ENCODE measurements at regions not wholly inside any gene's neighbourhood (a gene's known extent, or its start where the extent isn't known, plus 50 kb on each side); places are given as distances from the start of the nearest gene placed in this dataset.

- RAD21 ChIA-PET (ENCODE audit: unreplicated experiment): no interaction called here
- Histone ChIP-seq H3K79me2 (ENCODE audit: control insufficient read depth, insufficient read depth, low read length) (no peaks in the 10 kb centered on the region), H3K4me3 (no peak overlapping the region), H3K27ac (ENCODE audit: control insufficient read depth, insufficient read depth) (no peak overlapping the region), H2AFZ (ENCODE audit: control insufficient read depth, low read depth, low read length) (no peak overlapping the region), H4K20me1 (ENCODE audit: control insufficient read depth, insufficient read depth) (no peaks in the 10 kb centered on the region), H3K9me3 (replicated peaks; ENCODE audit: control insufficient read depth, insufficient read depth, low read length) (no peaks in the 10 kb centered on the region), H3K4me2 (ENCODE audit: control insufficient read depth, insufficient read depth) (no peak overlapping the region), H3K9ac (ENCODE audit: control insufficient read depth, insufficient read depth, low read length) (no peak overlapping the region), H3K36me3 (ENCODE audit: control insufficient read depth in 2 of 2, insufficient read depth in 2 of 2, low read length in 1 of 2) (no peaks in the 10 kb centered on the region), H3K27me3 (replicated peaks in 1 of 2; ENCODE audit: control insufficient read depth in 2 of 2, insufficient read depth in 2 of 2, low read length in 1 of 2) (no peaks in the 10 kb centered on the region), H3K4me1 (ENCODE audit: control insufficient read depth, insufficient read depth, low read length) (no peaks in the 10 kb centered on the region)
- no peak for TF ChIP-seq ZSCAN29 (IDR thresholded peaks at IDR 0.05)
- TF ChIP-seq BCL11A (IDR thresholded peaks at IDR 0.05; ENCODE audit: low read depth, low read length): no peak
- TF ChIP-seq LARP7 (IDR thresholded peaks at IDR 0.05): no peak
- TF ChIP-seq SIX5 (IDR thresholded peaks at IDR 0.05; ENCODE audit: low read depth, low read length, severe bottlenecking): no peak
- no peak for TF ChIP-seq RAD21 (IDR thresholded peaks at IDR 0.05; ENCODE audit: insufficient read depth, low read depth, low read length)
- no peak for TF ChIP-seq ZZZ3 (IDR thresholded peaks at IDR 0.05; ENCODE audit: control insufficient read depth, insufficient read length, low read depth)
- no peak for TF ChIP-seq CEBPZ (IDR thresholded peaks at IDR 0.05; ENCODE audit: low read depth, low read length)
- no peak for TF ChIP-seq MEF2A (IDR thresholded peaks at IDR 0.05; ENCODE audit: insufficient read depth, low read depth, low read length)
- TF ChIP-seq MYC (IDR thresholded peaks at IDR 0.05; ENCODE audit: insufficient read depth, insufficient read length, insufficient replicate concordance, low read length, severe bottlenecking): no peak
- no peak for TF ChIP-seq TCF3 (IDR thresholded peaks at IDR 0.05; ENCODE audit: borderline replicate concordance, insufficient read depth, low read depth, low read length)
- TF ChIP-seq CBX3 (IDR thresholded peaks at IDR 0.05; ENCODE audit: borderline replicate concordance, low read depth): no peak
- TF ChIP-seq CHD2 (IDR thresholded peaks at IDR 0.05; ENCODE audit: borderline replicate concordance, low read depth, low read length): no peak
- TF ChIP-seq E2F4 (IDR thresholded peaks at IDR 0.05; ENCODE audit: low read depth, low read length): no peak
- no peak for TF ChIP-seq RELA (IDR thresholded peaks at IDR 0.05; ENCODE audit: borderline replicate concordance, partially characterized antibody)
- BruUV-seq (replicated peaks): no TSS peak
- SMC1A ChIA-PET (ENCODE audit: uncharacterized antibody, unreplicated experiment): no interaction called here
- no peak for DNase-seq (ENCODE audit: low read depth, low spot score)
- WGBS (ENCODE audit: insufficient coverage, insufficient replicate concordance, low lambda C conversion rate, missing lambda C conversion rate): 50% methylated on average over 2 of the region's 2 CpGs
- intact Hi-C loops (cut with micrococcal nuclease; ENCODE audit: unreplicated experiment): no loop called here
- CTCF ChIA-PET: no interaction called here
- no peak for ATAC-seq
- no peak for FAIRE-seq
- in situ Hi-C loops (cut with MboI): no loop called here
- POLR2A ChIA-PET: no interaction called here
Observed at GRCh38 chr6:66159937-66160336, 452.9 kb upstream of the EYS start.
